H9 (cell line): ENCODE measurements at regions not wholly inside any gene's neighbourhood (a gene's known extent, or its start where the extent isn't known, plus 50 kb on each side); places are given as distances from the start of the nearest gene placed in this dataset.
A peak's percentile ranks its signal among the peaks of the same experiment; 100 is the strongest.

Source experiments
- DNase-seq: peaks from one replicate; pipeline ENCODE4 v3.0.0-alpha.2; 2017
- H2AFZ ChIP-seq: one replicate; pipeline ENCODE4 v1.6.1; 2013; ENCODE audit warnings: mild to moderate bottlenecking, low read length, control low read depth, moderate library complexity
- H2AK5ac ChIP-seq: 2 replicates; pipeline ENCODE4 v1.6.1; 2013; ENCODE audit warnings: low read length, control low read depth, mixed read lengths; ENCODE audit not compliant: insufficient read length
- H2BK120ac ChIP-seq: one replicate; pipeline ENCODE4 v1.6.1; 2013; ENCODE audit warnings: low read depth, mild to moderate bottlenecking, low read length, control low read depth, inconsistent platforms; ENCODE audit not compliant: poor library complexity, severe bottlenecking
- H2BK12ac ChIP-seq: 2 replicates; pipeline ENCODE4 v1.6.1; 2013; ENCODE audit warnings: low read length, control low read depth, mixed read lengths, low read depth; ENCODE audit not compliant: insufficient read length
- H2BK15ac ChIP-seq: 2 replicates; pipeline ENCODE4 v1.6.1; 2013; ENCODE audit warnings: low read depth, low read length, control low read depth
- H2BK20ac ChIP-seq: one replicate; pipeline ENCODE4 v1.6.1; 2013; ENCODE audit warnings: low read depth, mild to moderate bottlenecking, low read length, control low read depth, inconsistent platforms; ENCODE audit not compliant: poor library complexity, severe bottlenecking
- H2BK5ac ChIP-seq: 2 replicates; pipeline ENCODE4 v1.6.1; 2013; ENCODE audit warnings: low read length, control low read depth, mixed read lengths; ENCODE audit not compliant: insufficient read length
- H3K14ac ChIP-seq: 2 replicates; pipeline ENCODE4 v1.6.1; 2013; ENCODE audit warnings: low read length, control low read depth; ENCODE audit not compliant: insufficient read depth
- H3K18ac ChIP-seq: 2 replicates; pipeline ENCODE4 v1.6.1; 2013; ENCODE audit warnings: low read depth, mild to moderate bottlenecking, mixed read lengths, low read length, control low read depth; ENCODE audit not compliant: insufficient read length
- H3K23ac ChIP-seq: 2 replicates; pipeline ENCODE4 v1.6.1; 2013; ENCODE audit warnings: low read length, control low read depth, mixed read lengths, low read depth; ENCODE audit not compliant: insufficient read length
- H3K23me2 ChIP-seq: 2 replicates; pipeline ENCODE4 v1.6.1; 2013; ENCODE audit warnings: low read depth, mild to moderate bottlenecking, mixed read lengths, low read length, control low read depth; ENCODE audit not compliant: insufficient read length, poor library complexity, severe bottlenecking
- H3K27ac ChIP-seq: 2 replicates; pipeline ENCODE4 v1.5.1; 2013; ENCODE audit warnings: low read length, control low read depth, mixed read lengths, low read depth; ENCODE audit not compliant: insufficient read length
- H3K27me3 ChIP-seq: 2 replicates; pipeline ENCODE4 v1.6.1; 2013; ENCODE audit warnings: low read length, control low read depth, inconsistent platforms; ENCODE audit not compliant: insufficient read depth
- H3K4ac ChIP-seq: 2 replicates; pipeline ENCODE4 v1.6.1; 2013; ENCODE audit warnings: low read depth, mild to moderate bottlenecking, control low read depth, inconsistent platforms, low read length, moderate library complexity
- H3K4me1 ChIP-seq: 2 replicates; pipeline ENCODE4 v1.6.1; 2013; ENCODE audit warnings: low read length, control low read depth, inconsistent platforms; ENCODE audit not compliant: insufficient read depth
- H3K4me2 ChIP-seq: 2 replicates; pipeline ENCODE4 v1.6.1; 2013; ENCODE audit warnings: low read length, control low read depth, mixed read lengths; ENCODE audit not compliant: insufficient read length, insufficient read depth
- H3K56ac ChIP-seq: 2 replicates; pipeline ENCODE4 v1.6.1; 2013; ENCODE audit warnings: low read depth, mild to moderate bottlenecking, mixed read lengths, low read length, control low read depth; ENCODE audit not compliant: insufficient read length
- H3K79me1 ChIP-seq: 2 replicates; pipeline ENCODE4 v1.6.1; 2013; ENCODE audit warnings: low read depth, mild to moderate bottlenecking, moderate library complexity, low read length, control low read depth, inconsistent platforms; ENCODE audit not compliant: insufficient read depth, poor library complexity, severe bottlenecking
- H3K79me2 ChIP-seq: 2 replicates; pipeline ENCODE4 v1.6.1; 2013; ENCODE audit warnings: low read length, control low read depth, inconsistent platforms; ENCODE audit not compliant: insufficient read depth
- H3K9ac ChIP-seq: 2 replicates; pipeline ENCODE4 v1.6.1; 2013; ENCODE audit warnings: low read length, control low read depth, mixed read lengths; ENCODE audit not compliant: insufficient read length; ENCODE audit errors: extremely low read depth
- H3K9me3 ChIP-seq: one replicate; pipeline ENCODE4 v1.6.1; 2013; ENCODE audit warnings: low read depth, low read length, inconsistent platforms; ENCODE audit not compliant: control insufficient read depth
- H3T11ph ChIP-seq: one replicate; pipeline ENCODE4 v1.6.1; 2013; ENCODE audit warnings: mild to moderate bottlenecking, low read length, control low read depth, inconsistent platforms
- H4K20me1 ChIP-seq: one replicate; pipeline ENCODE4 v1.6.1; 2013; ENCODE audit not compliant: control insufficient read depth, insufficient read length, insufficient read depth
- H4K5ac ChIP-seq: 2 replicates; pipeline ENCODE4 v1.6.1; 2013; ENCODE audit warnings: low read depth, mild to moderate bottlenecking, mixed read lengths, low read length, control low read depth; ENCODE audit not compliant: insufficient read length
- H4K8ac ChIP-seq: replicated peaks from 2 replicates; pipeline ENCODE4 v1.6.1; 2013; ENCODE audit warnings: low read length, control low read depth, mixed read lengths, low read depth; ENCODE audit not compliant: insufficient read length
- H4K91ac ChIP-seq: 2 replicates; pipeline ENCODE4 v1.6.1; 2013; ENCODE audit warnings: low read depth, mild to moderate bottlenecking, moderate library complexity, mixed read lengths, low read length, control low read depth; ENCODE audit not compliant: insufficient read length
- H3K27ac Mint-ChIP-seq, 3 experiments: 2 replicates in 2 of 3; 3 replicates in 1 of 3; pipeline ENCODE4 v1.8.0; 2020 to 2021; ENCODE audit warnings: mixed read lengths in 3 of 3, mild to moderate bottlenecking in 1 of 3, moderate library complexity in 1 of 3
- H3K27me3 Mint-ChIP-seq: 2 replicates; pipeline ENCODE4 v1.8.0; 2021; ENCODE audit warnings: low read depth, mild to moderate bottlenecking, moderate library complexity, mixed read lengths
- H3K36me3 Mint-ChIP-seq, 3 experiments: 2 replicates in 2 of 3; 3 replicates in 1 of 3; pipeline ENCODE4 v1.8.0; 2020 to 2021; ENCODE audit warnings: low read depth in 3 of 3, mixed read lengths in 3 of 3; ENCODE audit not compliant: insufficient read depth in 1 of 3
- H3K4me1 Mint-ChIP-seq, 2 experiments: 2 replicates each; pipeline ENCODE4 v1.8.0; 2020; ENCODE audit warnings: mixed read lengths in 2 of 2
- H3K4me3 Mint-ChIP-seq, 2 experiments: 2 replicates in 1 of 2; 3 replicates in 1 of 2; pipeline ENCODE4 v1.8.0; 2020 to 2021; ENCODE audit warnings: mild to moderate bottlenecking in 2 of 2, mixed read lengths in 2 of 2, moderate library complexity in 1 of 2
- H3K9me3 Mint-ChIP-seq, 2 experiments: 2 replicates in 1 of 2; 3 replicates in 1 of 2; pipeline ENCODE4 v1.8.0; 2020; ENCODE audit warnings: mild to moderate bottlenecking in 2 of 2, mixed read lengths in 2 of 2, moderate library complexity in 1 of 2
- WGBS: extraction: QIAGEN DNeasy Blood & Tissue Kit; methylation state at CpG from one replicate; pipeline ENCODE4 v1.1.7; 2013; ENCODE audit warnings: missing lambda C conversion rate, low lambda C conversion rate, mixed read lengths; ENCODE audit not compliant: insufficient read length; ENCODE audit errors: extremely low coverage; 5-methylcytosine and 5-hydroxymethylcytosine counted together
- TF ChIP-seq, protein P1 (sequence below): fragments of 200-600 bp; sonication (generic); conservative IDR thresholded peaks from 3 replicates; pipeline ENCODE4 v1.8.0; 2021; ENCODE audit warnings: antibody characterized with exemption, mild to moderate bottlenecking

DNA sequence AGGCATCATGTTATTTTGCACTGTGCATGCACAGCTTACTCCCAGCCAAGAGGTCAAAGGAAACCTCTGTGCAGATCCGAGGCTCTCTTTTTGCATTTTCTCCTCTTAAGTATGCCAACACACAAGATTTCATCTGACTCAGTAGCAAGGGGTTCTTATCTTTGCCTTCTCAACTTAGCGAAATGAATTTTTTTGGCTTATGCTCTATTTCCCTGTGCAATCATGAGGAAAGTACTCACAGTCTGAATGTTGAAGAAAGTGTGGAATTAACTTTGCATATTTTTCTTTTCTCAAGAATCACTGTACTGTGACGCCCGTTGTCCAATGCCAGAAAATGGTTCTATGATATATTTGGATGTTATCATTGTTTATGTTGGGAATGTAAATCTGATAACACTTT is 173.5 kb upstream of the FBXL7 start:
- no peak overlapping the region for H2BK20ac ChIP-seq
- H4K8ac ChIP-seq, result no peak overlapping the region
- no peak overlapping the region for H2AK5ac ChIP-seq
- Mint-ChIP-seq H3K4me3 (no peak overlapping the region), H3K36me3 (no peaks in the 10 kb centered on the region), H3K27me3 (no peaks in the 10 kb centered on the region; the same call in 1 of the 2 replicates), H3K9me3 (no peaks in the 10 kb centered on the region), H3K27ac (peak overlapping the region in 1 of 3 experiments; percentile 35; a peak in 1 of 7 replicates), H3K4me1 (no peaks in the 10 kb centered on the region)
- no peak overlapping the region for H2AFZ ChIP-seq
- H3K18ac ChIP-seq, result no peak overlapping the region
- no peaks in the 10 kb centered on the region for H4K20me1 ChIP-seq
- no peaks in the 10 kb centered on the region for H3K9me3 ChIP-seq
- no peak overlapping the region for H2BK120ac ChIP-seq
- TF ChIP-seq, protein P1, sequence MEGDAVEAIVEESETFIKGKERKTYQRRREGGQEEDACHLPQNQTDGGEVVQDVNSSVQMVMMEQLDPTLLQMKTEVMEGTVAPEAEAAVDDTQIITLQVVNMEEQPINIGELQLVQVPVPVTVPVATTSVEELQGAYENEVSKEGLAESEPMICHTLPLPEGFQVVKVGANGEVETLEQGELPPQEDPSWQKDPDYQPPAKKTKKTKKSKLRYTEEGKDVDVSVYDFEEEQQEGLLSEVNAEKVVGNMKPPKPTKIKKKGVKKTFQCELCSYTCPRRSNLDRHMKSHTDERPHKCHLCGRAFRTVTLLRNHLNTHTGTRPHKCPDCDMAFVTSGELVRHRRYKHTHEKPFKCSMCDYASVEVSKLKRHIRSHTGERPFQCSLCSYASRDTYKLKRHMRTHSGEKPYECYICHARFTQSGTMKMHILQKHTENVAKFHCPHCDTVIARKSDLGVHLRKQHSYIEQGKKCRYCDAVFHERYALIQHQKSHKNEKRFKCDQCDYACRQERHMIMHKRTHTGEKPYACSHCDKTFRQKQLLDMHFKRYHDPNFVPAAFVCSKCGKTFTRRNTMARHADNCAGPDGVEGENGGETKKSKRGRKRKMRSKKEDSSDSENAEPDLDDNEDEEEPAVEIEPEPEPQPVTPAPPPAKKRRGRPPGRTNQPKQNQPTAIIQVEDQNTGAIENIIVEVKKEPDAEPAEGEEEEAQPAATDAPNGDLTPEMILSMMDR, result no peak
- no peak for DNase-seq
- H2BK5ac ChIP-seq, result no peak overlapping the region
- H3K23ac ChIP-seq, result no peak overlapping the region
- H4K91ac ChIP-seq, result no peak overlapping the region
- H2BK12ac ChIP-seq, result no peak overlapping the region
- H3K9ac ChIP-seq, result no peak overlapping the region
- no peak overlapping the region for H3K4ac ChIP-seq
- no peak overlapping the region for H3K4me2 ChIP-seq
- no CpG with 5 or more reads among the region's 4 CpGs for WGBS
- no peak overlapping the region for H3K56ac ChIP-seq
- no peak overlapping the region for H3K27ac ChIP-seq
- H3T11ph ChIP-seq, result no peak overlapping the region
- H3K14ac ChIP-seq, result no peak overlapping the region
- no peaks in the 10 kb centered on the region for H3K27me3 ChIP-seq
- H2BK15ac ChIP-seq, result no peak overlapping the region
- H3K79me2 ChIP-seq, result no peaks in the 10 kb centered on the region
- H3K4me1 ChIP-seq, result no peaks in the 10 kb centered on the region
- H4K5ac ChIP-seq, result no peak overlapping the region
- H3K23me2 ChIP-seq, result no peaks in the 10 kb centered on the region
- no peaks in the 10 kb centered on the region for H3K79me1 ChIP-seq
